Upper lobe of left lung (tissue), 4 donors: ENCODE measurements at regions not wholly inside any gene's neighbourhood (a gene's known extent, or its start where the extent isn't known, plus 50 kb on each side); places are given as distances from the start of the nearest gene placed in this dataset.

Source experiments
- CTCF ChIP-seq, 6 experiments: fragments of 450-650 bp in 4 of 6; fragments of 200-600 bp in 2 of 6; sonication (generic) in 2 of 6; IDR thresholded peaks; one replicate each; pipeline ENCODE4 v1.5.1; 2016 to 2019; ENCODE audit warnings: antibody characterized with exemption in 6 of 6
- EP300 ChIP-seq, 4 donors: sonication (generic); formaldehyde crosslinking; IDR thresholded peaks; one replicate each; pipeline ENCODE4 v1.5.1; 2017; ENCODE audit warnings: antibody characterized with exemption in 4 of 4, control low read depth in 2 of 4
- POLR2A ChIP-seq, 4 donors: fragments of 450-650 bp; IDR thresholded peaks; one replicate each; pipeline ENCODE4 v1.5.1; 2016 to 2017; ENCODE audit warnings: antibody characterized with exemption in 4 of 4, mild to moderate bottlenecking in 2 of 4
- POLR2AphosphoS5 ChIP-seq, 2 donors: sonication (generic); formaldehyde crosslinking; IDR thresholded peaks; one replicate each; pipeline ENCODE4 v1.5.1; 2017; ENCODE audit warnings: antibody characterized with exemption in 2 of 2

- TF ChIP-seq POLR2A (IDR thresholded peaks at IDR 0.05) (no peak), EP300 (IDR thresholded peaks at IDR 0.05) (no peak), CTCF (IDR thresholded peaks at IDR 0.05) (no peak), POLR2AphosphoS5 (IDR thresholded peaks at IDR 0.05) (no peak)
These were observed 119.2 kb upstream of the ANK3 start for GRCh38 chr10:60508831-60509230.
